PC-3 (cell line): ENCODE measurements at regions not wholly inside any gene's neighbourhood (a gene's known extent, or its start where the extent isn't known, plus 50 kb on each side); places are given as distances from the start of the nearest gene placed in this dataset.

Source experiments
- CTCF ChIP-seq: fragments of 300-600 bp; sonication (generic); conservative IDR thresholded peaks from 2 replicates; pipeline ENCODE4 v1.5.1; 2017; ENCODE audit warnings: antibody characterized with exemption, low read depth, mild to moderate bottlenecking, low read length
- EZH2 ChIP-seq: fragments of 300-600 bp; sonication (generic); IDR thresholded peaks from one replicate; pipeline ENCODE4 v1.6.1; 2017; ENCODE audit warnings: antibody characterized with exemption, mild to moderate bottlenecking, low read length; ENCODE audit not compliant: unreplicated experiment

- TF ChIP-seq CTCF = no peak
- TF ChIP-seq EZH2 = no peak
These were observed 458.5 kb downstream of the CPS1 start for GRCh38 chr2:211014906-211015305.
